GM23338 (cell line): ENCODE measurements at regions not wholly inside any gene's neighbourhood (a gene's known extent, or its start where the extent isn't known, plus 50 kb on each side); places are given as distances from the start of the nearest gene placed in this dataset.

ENCODE experiments used
- ATAC-seq: fragments of 200-7000 bp; cut with Tn5 transposase; 3 replicates; pipeline ENCODE4 v1.9.1; 2020
- DNase-seq: peaks from one replicate; pipeline ENCODE4 v3.0.0-alpha.2; 2015; ENCODE audit warnings: low spot score
- H2AFZ ChIP-seq: fragments of 200-600 bp; sonication (generic); 2 replicates; pipeline ENCODE4 v1.8.0; 2016; ENCODE audit warnings: antibody characterized with exemption, mild to moderate bottlenecking, moderate library complexity
- H3F3A ChIP-seq: fragments of 200-600 bp; sonication (generic); replicated peaks from 2 replicates; pipeline ENCODE4 v1.8.0; 2017; ENCODE audit warnings: antibody characterized with exemption, mixed run types, low read depth
- H3K27ac ChIP-seq: fragments of 200-600 bp; sonication (generic); 2 replicates; pipeline ENCODE4 v1.6.1; 2016; ENCODE audit warnings: low read depth
- H3K27me3 ChIP-seq: fragments of 200-600 bp; sonication (generic); 2 replicates; pipeline ENCODE4 v1.8.0; 2016; ENCODE audit warnings: mild to moderate bottlenecking, mixed run types, moderate library complexity; ENCODE audit not compliant: insufficient read depth
- H3K36me3 ChIP-seq: fragments of 200-600 bp; sonication (generic); 2 replicates; pipeline ENCODE4 v1.8.0; 2016; ENCODE audit warnings: mild to moderate bottlenecking; ENCODE audit not compliant: insufficient read depth
- H3K4me1 ChIP-seq: fragments of 200-600 bp; sonication (generic); 2 replicates; pipeline ENCODE4 v1.8.0; 2016; ENCODE audit warnings: mild to moderate bottlenecking, moderate library complexity; ENCODE audit not compliant: insufficient read depth
- H3K4me2 ChIP-seq: fragments of 200-600 bp; sonication (generic); 2 replicates; pipeline ENCODE4 v1.7.1; 2017; ENCODE audit warnings: mixed run types
- H3K4me3 ChIP-seq: fragments of 200-600 bp; sonication (generic); 2 replicates; pipeline ENCODE4 v1.6.1; 2016; ENCODE audit warnings: mixed run types
- H3K79me2 ChIP-seq: fragments of 200-600 bp; sonication (generic); replicated peaks from 2 replicates; pipeline ENCODE4 v1.8.0; 2017; ENCODE audit warnings: mild to moderate bottlenecking; ENCODE audit not compliant: insufficient read depth
- H3K9me2 ChIP-seq: fragments of 200-600 bp; sonication (generic); 2 replicates; pipeline ENCODE4 v1.8.0; 2017; ENCODE audit not compliant: insufficient read depth
- H4K20me1 ChIP-seq: fragments of 200-600 bp; sonication (generic); replicated peaks from 2 replicates; pipeline ENCODE4 v1.8.0; 2017; ENCODE audit warnings: mild to moderate bottlenecking; ENCODE audit not compliant: insufficient read depth
- H3K27ac Mint-ChIP-seq: 2 replicates; pipeline ENCODE4 v1.8.0; 2020; ENCODE audit warnings: inconsistent platforms, mild to moderate bottlenecking, moderate library complexity, mixed read lengths
- H3K27me3 Mint-ChIP-seq: 3 replicates; pipeline ENCODE4 v1.8.0; 2022; ENCODE audit warnings: low read depth, mild to moderate bottlenecking, moderate library complexity, mixed read lengths, inconsistent platforms; ENCODE audit not compliant: insufficient read depth, poor library complexity
- H3K36me3 Mint-ChIP-seq: 3 replicates; pipeline ENCODE4 v1.8.0; 2021; ENCODE audit warnings: low read depth, mild to moderate bottlenecking, inconsistent platforms, moderate library complexity, mixed read lengths
- H3K4me1 Mint-ChIP-seq: 3 replicates; pipeline ENCODE4 v1.8.0; 2020; ENCODE audit warnings: mild to moderate bottlenecking, inconsistent platforms, mixed read lengths
- H3K4me3 Mint-ChIP-seq: 3 replicates; pipeline ENCODE4 v1.8.0; 2021; ENCODE audit warnings: moderate library complexity, mild to moderate bottlenecking, inconsistent platforms, mixed read lengths
- H3K9me3 Mint-ChIP-seq: 3 replicates; pipeline ENCODE4 v1.8.0; 2020; ENCODE audit warnings: moderate library complexity, mild to moderate bottlenecking, inconsistent platforms, mixed read lengths
- CREB1 ChIP-seq: fragments of 250-450 bp; sonication (Bioruptor Pico); IDR thresholded peaks from 2 replicates; pipeline ENCODE4 v1.5.0; 2020; ENCODE audit warnings: low read depth, mild to moderate bottlenecking, moderate library complexity
- EZH2 ChIP-seq: fragments of 200-600 bp; sonication (generic); IDR thresholded peaks from one replicate; pipeline ENCODE4 v1.8.0; 2017; ENCODE audit warnings: antibody characterized with exemption, mild to moderate bottlenecking, low read depth; ENCODE audit not compliant: unreplicated experiment
- EZH2phosphoT487 ChIP-seq: fragments of 200-600 bp; sonication (generic); IDR thresholded peaks from one replicate; pipeline ENCODE4 v1.8.1; 2018; ENCODE audit warnings: antibody characterized with exemption; ENCODE audit not compliant: unreplicated experiment
- NANOG ChIP-seq: IDR thresholded peaks from 2 replicates; pipeline ENCODE4 v1.6.1; 2016; ENCODE audit warnings: antibody characterized with exemption, borderline replicate concordance
- STAT1 ChIP-seq: IDR thresholded peaks from one replicate; pipeline ENCODE4 v1.6.1; 2016; ENCODE audit warnings: antibody characterized with exemption; ENCODE audit not compliant: unreplicated experiment
- ZNF114 ChIP-seq: fragments of 250-450 bp; sonication (Bioruptor Pico); IDR thresholded peaks from 2 replicates; pipeline ENCODE4 v1.5.0; 2020; ENCODE audit warnings: mild to moderate bottlenecking, moderate library complexity
- ZNF331 ChIP-seq: fragments of 250-450 bp; sonication (Bioruptor Pico); IDR thresholded peaks from 2 replicates; pipeline ENCODE4 v1.5.0; 2020; ENCODE audit warnings: low read depth, mild to moderate bottlenecking, moderate library complexity
- TF ChIP-seq, protein P1 (sequence below): IDR thresholded peaks from one replicate; pipeline ENCODE4 v1.6.1; 2018; ENCODE audit warnings: antibody characterized with exemption; ENCODE audit not compliant: unreplicated experiment
- TF ChIP-seq, protein P2 (sequence below): IDR thresholded peaks from 2 replicates; pipeline ENCODE4 v1.6.1; 2016; ENCODE audit warnings: antibody characterized with exemption

DNA sequence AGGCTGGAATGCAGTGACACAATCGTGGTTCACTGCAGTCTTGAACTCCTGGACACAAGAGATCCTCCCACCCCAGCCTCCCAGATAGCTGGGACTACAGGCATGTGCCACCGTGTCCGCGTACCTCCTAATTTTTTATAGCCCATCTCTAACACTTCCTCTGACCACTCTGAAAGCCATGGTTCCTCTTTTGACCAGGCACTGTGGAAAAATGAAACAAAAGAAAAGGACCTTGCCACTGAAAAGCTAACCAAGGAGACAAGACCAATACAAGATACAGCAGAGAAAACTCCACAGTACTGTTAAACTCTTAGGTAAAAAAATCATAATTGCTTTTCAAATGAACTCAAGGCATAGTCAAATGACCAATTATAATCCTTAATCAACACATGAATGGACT is 233.3 kb downstream of the NEDD1 start:
- Histone ChIP-seq H3K79me2 (no peaks in the 10 kb centered on the region), H3K36me3 (no peaks in the 10 kb centered on the region), H3F3A (no peaks in the 10 kb centered on the region), H3K4me2 (no peak overlapping the region), H3K4me3 (no peak overlapping the region), H2AFZ (peak overlapping the region; percentile 67; the same call in 1 of the 2 replicates), H3K4me1 (peaks cover 10% of the 10 kb centered on the region; the same call in 1 of the 2 replicates), H3K27me3 (no peaks in the 10 kb centered on the region), H4K20me1 (no peaks in the 10 kb centered on the region), H3K27ac (no peak overlapping the region), H3K9me2 (no peaks in the 10 kb centered on the region; the same call in 1 of the 2 replicates)
- peak overlapping the region; percentile 5; the same call in 1 of the 2 replicates for H3K27ac Mint-ChIP-seq
- peaks cover 3% of the 10 kb centered on the region; the same call in 1 of the 3 replicates for H3K36me3 Mint-ChIP-seq
- TF ChIP-seq, protein P1, sequence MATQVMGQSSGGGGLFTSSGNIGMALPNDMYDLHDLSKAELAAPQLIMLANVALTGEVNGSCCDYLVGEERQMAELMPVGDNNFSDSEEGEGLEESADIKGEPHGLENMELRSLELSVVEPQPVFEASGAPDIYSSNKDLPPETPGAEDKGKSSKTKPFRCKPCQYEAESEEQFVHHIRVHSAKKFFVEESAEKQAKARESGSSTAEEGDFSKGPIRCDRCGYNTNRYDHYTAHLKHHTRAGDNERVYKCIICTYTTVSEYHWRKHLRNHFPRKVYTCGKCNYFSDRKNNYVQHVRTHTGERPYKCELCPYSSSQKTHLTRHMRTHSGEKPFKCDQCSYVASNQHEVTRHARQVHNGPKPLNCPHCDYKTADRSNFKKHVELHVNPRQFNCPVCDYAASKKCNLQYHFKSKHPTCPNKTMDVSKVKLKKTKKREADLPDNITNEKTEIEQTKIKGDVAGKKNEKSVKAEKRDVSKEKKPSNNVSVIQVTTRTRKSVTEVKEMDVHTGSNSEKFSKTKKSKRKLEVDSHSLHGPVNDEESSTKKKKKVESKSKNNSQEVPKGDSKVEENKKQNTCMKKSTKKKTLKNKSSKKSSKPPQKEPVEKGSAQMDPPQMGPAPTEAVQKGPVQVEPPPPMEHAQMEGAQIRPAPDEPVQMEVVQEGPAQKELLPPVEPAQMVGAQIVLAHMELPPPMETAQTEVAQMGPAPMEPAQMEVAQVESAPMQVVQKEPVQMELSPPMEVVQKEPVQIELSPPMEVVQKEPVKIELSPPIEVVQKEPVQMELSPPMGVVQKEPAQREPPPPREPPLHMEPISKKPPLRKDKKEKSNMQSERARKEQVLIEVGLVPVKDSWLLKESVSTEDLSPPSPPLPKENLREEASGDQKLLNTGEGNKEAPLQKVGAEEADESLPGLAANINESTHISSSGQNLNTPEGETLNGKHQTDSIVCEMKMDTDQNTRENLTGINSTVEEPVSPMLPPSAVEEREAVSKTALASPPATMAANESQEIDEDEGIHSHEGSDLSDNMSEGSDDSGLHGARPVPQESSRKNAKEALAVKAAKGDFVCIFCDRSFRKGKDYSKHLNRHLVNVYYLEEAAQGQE, result no peak
- TF ChIP-seq ZNF331 (no peak), EZH2phosphoT487 (no peak), STAT1 (no peak), NANOG (no peak), ZNF114 (no peak)
- TF ChIP-seq, protein P2, sequence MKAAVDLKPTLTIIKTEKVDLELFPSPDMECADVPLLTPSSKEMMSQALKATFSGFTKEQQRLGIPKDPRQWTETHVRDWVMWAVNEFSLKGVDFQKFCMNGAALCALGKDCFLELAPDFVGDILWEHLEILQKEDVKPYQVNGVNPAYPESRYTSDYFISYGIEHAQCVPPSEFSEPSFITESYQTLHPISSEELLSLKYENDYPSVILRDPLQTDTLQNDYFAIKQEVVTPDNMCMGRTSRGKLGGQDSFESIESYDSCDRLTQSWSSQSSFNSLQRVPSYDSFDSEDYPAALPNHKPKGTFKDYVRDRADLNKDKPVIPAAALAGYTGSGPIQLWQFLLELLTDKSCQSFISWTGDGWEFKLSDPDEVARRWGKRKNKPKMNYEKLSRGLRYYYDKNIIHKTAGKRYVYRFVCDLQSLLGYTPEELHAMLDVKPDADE, result no peak
- no peak overlapping the region for H3K4me3 Mint-ChIP-seq
- H3K27me3 Mint-ChIP-seq, result peaks cover 5% of the 10 kb centered on the region
- peaks cover 11% of the 10 kb centered on the region for H3K4me1 Mint-ChIP-seq
- peaks cover 4% of the 10 kb centered on the region; the same call in 1 of the 3 replicates for H3K9me3 Mint-ChIP-seq
- DNase-seq (no peak), ATAC-seq (no peak)

DNA sequence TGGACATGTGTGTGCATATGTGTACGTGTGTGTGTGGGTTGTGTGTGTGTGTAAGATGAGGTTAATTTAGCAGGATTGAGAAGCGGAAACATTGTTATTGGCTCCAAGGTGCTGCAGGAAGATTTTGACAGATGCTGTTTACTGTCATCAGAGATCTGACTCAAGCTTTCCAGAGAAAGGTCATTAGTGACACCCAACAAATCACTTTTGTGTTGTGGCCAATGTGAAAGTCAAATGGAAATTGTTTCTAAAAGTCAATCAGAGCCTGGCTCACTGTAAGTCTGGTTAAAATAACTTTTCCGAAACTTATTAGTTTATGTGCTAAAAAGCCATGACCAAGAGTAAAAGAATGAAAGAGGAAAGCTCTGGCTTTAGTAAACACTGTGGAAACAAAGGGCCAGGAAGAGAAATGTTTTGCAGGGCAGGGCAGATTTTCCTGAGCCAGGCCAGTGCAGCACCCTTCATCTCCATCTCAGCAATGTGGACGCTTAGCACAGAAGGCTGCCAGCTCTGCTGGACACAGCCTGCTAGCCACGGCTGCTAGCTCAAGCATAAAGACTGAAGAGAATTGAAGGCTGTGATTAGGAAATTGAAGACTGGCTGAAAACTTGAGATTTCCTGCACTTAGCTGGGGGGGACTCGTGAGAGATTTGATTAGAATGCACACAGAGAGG is 235.8 kb downstream of the NEDD1 start:
- TF ChIP-seq CREB1 (CRISPR knock-in tag) (no peak), EZH2 (no peak)
- Histone ChIP-seq H3F3A (no peaks in the 10 kb centered on the region), H2AFZ (peak overlapping the region; percentile 77), H4K20me1 (no peaks in the 10 kb centered on the region), H3K27ac (no peak overlapping the region), H3K4me3 (no peak overlapping the region), H3K9me2 (no peaks in the 10 kb centered on the region; the same call in 1 of the 2 replicates), H3K79me2 (no peaks in the 10 kb centered on the region), H3K4me1 (peaks cover 10% of the 10 kb centered on the region; the same call in 1 of the 2 replicates), H3K36me3 (no peaks in the 10 kb centered on the region), H3K4me2 (no peak overlapping the region), H3K27me3 (no peaks in the 10 kb centered on the region)
- 0 out of 3 replicates have a peak, but pooled peaks cover 3% of the 10 kb centered on the region for H3K36me3 Mint-ChIP-seq
- H3K27me3 Mint-ChIP-seq, result peaks cover 5% of the 10 kb centered on the region
- peaks cover 9% of the 10 kb centered on the region for H3K4me1 Mint-ChIP-seq
- no peak overlapping the region for H3K4me3 Mint-ChIP-seq
- ATAC-seq (no peak; the same call in 2 of the 3 replicates), DNase-seq (no peak)
- H3K27ac Mint-ChIP-seq, result peak overlapping the region; percentile 40; the same call in 1 of the 2 replicates
- peaks cover 3% of the 10 kb centered on the region; the same call in 1 of the 3 replicates for H3K9me3 Mint-ChIP-seq
